Stimulated activated CD8-positive, alpha-beta memory T cell treated with anti-CD3 and anti-CD28 coated beads, Interleukin-15, amount 100 ng/mL, for 24 hours (primary cell): ENCODE measurements at regions not wholly inside any gene's neighbourhood (a gene's known extent, or its start where the extent isn't known, plus 50 kb on each side); places are given as distances from the start of the nearest gene placed in this dataset.
A peak's percentile ranks its signal among the peaks of the same experiment; 100 is the strongest.
"Not testable (repeated sequence)": the region's sequence is repeated elsewhere in the genome, so short reads cannot be mapped to it uniquely, and the experiment has no call there.

ENCODE experiments used
- DNase-seq: peaks from one replicate; pipeline ENCODE4 v3.0.0-alpha.2; 2020; ENCODE audit warnings: low read depth

DNA sequence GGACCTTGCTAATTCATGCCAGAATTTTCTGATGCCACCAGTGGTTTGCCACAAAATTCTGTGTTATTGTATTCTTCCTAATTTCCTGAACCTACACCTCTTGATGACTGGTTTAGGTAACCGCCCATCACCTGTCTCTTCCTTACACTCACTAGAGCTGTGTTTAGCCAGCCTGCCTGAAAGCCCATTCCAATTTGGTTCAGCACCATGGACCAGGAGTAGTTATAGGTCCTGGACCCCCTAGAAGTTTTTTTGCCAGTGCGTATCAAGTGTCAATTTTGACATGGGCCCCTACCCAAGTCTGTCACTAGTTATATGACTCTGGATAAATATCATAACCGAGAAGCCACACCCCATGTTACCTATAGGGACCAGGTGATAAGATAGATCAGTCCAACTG lies 94.0 kb upstream of the NAP1L1 start:
- no peak for DNase-seq

DNA sequence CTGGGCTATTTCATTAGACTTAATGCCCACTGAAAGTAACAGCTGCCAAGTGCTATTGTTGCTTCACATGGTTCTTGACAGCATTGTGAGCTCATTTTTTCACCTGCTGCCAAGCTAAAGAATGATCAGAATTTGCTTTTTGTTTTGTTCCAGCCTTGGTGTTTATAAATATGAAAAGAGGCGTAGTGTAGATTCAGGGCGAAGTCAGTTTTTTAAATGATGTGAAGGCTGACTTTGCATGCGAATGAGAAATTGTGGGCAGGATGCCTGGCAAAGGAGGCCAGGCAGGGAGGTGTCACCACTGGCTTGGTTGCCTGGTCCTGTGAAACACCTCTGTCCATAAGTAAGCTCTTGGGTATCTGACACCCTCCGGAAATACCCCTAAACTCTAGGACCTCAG lies 93.3 kb upstream of the NAP1L1 start:
- DNase-seq, result no peak

DNA sequence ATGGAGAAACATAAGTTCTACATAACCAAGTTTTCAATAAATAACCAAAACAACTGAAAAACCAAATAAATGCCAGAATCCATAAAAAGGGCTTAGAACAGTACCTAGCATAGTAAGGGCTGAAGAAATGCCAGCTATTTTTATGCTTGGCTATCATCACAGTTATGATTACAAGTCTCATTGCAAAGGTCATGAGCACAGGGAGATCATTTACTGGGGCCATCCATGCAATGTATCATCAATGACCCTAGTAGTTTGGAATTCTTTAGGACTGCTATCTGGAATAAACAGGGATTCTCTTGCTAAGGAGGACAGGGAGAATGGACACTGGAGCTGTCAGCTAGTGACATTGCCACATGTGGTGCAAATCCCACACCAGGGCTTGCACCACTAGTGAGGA lies 92.5 kb upstream of the NAP1L1 start:
- DNase-seq, result no peak

DNA sequence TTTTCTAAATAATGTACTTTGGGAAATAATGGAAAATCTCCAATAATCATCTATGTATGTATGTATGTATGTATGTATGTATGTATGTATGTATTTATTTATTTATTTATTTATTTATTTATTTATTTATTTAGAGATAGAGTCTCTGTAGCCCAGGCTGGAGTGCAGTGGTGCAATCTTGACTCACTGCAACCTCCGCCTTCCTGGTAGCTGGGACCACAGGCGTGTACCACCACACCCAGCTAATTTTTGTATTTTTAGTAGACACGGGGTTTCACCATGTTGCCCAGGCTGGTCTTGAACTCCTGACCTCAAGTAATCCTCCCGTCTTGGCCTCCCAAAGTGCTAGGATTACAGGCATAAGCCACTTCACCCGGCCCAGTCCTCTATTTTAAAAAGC lies 91.5 kb upstream of the NAP1L1 start:
- DNase-seq, result not testable (repeated sequence)

DNA sequence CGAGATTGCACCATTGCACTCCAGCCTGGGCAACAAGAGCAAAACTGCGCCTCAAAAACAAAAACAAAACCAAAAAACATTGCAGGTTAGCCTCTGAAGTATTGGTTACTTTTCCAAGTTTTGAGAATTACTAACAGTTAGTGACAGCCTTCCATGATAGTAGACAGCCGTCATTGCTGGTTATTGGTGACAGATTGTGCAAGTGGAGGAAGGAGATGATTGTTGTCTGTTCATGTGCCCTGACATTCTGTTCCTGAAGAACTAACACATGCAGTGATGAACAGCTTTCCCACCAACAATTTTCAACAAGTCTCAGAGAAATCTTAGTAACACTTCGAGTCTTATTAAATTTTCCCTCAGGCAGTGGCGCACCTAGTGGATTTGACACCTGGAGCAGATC lies 89.3 kb upstream of the NAP1L1 start:
- no peak for DNase-seq

DNA sequence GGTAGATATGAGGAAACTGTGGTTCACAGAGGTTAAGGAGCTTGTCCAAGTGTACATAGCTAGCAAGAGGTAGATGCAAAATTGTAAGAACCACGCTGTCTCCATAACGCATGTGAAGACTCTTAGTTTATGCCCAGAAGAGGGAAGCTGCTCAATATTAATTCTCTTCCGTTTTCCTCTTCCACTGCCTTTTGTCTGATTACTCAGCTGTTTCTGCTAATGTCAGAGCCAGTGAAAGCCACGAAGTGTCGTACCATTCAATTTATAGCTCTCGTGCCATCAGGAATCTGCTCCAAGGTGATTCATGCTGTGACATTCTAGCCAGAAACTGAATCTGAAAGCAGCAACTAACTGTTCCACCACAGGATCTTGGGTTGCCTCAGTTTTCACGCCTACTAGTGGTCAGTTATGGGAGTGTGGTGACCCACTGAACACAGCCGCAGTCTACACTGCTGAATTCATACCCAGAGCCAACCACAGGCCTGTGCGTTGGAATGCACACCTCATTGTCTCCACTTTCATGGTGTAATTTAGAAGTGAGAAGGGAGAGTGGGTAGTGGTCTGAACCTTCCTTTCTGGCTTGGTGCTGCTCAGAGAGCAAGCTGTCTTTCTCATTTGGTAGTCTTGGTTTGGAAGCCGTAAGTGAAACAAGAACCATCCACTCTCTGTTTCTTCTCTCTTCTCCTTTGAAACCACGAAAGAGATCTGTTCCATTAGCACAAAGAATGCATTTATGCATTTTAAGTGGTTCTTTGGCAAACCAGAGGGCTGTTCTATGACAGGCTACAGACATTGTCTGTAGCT lies 74.2 kb upstream of the NAP1L1 start:
- peak; percentile 44 for DNase-seq

DNA sequence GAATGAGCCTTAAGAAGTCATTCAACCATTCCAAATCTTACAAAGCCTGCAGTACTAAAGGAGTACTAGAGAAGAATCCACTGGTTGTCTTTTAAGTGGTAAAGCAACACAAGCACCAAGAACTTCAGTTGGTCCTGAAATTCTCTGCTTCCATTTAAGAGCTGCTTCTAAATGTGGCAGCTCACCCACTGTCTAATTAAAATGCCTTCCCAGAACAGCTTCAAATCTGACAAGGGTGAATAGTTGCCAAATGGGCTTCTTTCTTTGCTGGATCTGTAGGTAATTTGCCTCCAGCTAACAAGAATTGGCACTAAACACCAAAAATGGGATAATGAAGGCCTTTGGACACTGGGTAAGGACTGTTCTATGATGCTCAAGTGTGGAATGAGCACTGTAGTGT lies 72.2 kb upstream of the NAP1L1 start:
- no peak for DNase-seq

DNA sequence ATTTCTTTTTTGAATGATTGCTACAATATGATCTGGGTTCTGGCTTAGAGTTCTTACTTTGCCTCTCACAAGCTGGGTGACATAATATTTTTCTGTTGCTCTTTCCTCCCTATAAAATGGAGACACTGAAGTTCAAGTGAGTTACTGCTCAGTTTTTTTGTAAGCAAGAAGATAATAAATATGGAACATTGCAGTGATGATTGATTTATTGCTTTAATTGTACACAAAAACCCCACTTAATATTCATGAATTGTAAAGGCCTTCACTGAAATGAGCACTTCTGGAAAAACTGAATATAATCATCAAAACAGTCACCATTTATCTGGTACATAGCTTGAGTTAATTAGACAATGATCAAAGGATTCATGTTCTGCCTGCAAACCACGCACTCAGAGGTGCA lies 71.8 kb upstream of the NAP1L1 start:
- no peak for DNase-seq

DNA sequence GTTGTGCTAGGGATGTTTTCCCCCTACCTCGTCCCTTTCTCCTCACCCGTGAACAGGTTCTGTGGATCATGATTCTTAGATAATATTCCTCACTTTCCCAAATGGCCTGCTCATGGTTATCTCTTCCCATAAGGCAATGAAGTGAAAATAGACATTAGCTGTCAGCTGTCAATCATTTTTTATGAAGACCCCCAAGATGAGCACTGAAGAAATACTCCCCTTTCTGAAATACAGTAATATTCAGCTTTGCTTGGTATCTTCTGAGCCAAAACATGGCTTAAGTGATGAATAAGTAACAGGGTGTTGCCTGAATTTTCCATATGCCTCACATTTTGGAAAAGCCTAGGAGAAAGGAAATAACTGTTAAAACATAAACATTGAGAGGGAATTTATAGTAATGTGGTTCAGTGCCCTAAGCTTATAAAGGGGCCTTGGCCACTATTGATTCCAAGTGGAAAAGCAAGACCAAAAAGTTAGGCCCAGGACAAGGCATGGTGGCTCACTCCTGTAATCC lies 70.7 kb upstream of the NAP1L1 start:
- no peak for DNase-seq

DNA sequence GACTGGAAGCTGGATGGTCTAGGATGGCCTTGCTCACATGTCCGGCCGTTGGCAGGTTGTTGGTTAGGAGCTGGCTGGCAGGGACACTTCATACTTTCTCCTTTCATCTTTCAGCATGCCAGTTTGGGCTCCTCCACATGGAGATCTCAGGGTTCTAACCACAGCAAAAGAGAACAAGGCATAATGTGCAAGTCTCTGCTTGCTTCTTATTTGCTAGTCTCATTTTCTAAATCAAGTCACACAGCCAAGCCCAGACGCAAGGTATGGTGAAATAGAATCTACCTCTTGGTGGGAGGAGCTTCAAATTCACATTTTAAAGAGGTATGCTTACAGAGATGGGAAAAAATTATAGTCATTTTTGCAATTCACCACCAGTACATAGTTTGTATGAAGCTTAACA lies 69.1 kb upstream of the NAP1L1 start:
- DNase-seq, result no peak

DNA sequence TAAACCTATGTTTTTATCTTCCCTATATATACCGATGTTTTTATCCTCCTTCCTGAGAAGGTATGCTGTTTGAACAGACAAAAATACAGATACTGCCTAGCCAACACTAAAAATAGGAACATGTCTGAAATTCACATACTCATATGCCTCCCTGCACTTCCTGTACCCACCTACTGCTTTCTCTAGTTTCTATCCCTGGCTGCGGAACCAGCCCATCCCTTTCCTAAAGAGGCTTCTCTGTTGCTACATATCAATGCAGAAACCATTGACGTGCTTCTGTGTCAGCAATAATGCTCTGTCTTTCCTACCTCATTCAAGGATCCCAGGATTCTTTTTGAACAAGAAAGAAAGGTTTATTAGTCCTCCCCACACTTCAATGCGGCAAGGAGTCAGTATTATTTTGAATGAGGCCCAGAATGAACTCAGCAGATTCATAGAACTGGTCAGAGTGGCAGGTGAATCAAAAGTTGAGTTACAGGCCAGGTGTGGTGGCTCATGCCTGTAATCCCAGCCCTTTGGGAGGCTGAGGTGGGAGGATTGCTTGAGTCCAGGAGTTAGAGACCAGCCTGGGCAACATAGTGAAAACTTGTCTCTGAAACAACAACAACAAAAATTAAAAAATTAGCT lies 67.8 kb upstream of the NAP1L1 start:
- DNase-seq, result no peak

DNA sequence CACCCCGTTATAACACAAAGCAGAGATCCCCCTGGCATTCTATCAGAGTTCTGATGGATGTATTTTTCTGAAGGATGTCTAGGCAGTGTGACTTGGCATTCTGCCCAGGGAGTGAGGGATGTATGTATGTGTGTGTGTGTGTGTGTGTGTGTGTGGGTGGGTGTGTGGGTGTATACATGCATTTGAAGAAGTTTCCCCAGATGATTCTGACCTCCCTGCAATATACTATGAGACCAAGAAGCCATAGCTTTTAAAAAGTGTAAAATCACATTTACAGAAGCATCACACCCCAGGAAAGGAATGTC lies 59.7 kb upstream of the NAP1L1 start:
- no peak for DNase-seq

DNA sequence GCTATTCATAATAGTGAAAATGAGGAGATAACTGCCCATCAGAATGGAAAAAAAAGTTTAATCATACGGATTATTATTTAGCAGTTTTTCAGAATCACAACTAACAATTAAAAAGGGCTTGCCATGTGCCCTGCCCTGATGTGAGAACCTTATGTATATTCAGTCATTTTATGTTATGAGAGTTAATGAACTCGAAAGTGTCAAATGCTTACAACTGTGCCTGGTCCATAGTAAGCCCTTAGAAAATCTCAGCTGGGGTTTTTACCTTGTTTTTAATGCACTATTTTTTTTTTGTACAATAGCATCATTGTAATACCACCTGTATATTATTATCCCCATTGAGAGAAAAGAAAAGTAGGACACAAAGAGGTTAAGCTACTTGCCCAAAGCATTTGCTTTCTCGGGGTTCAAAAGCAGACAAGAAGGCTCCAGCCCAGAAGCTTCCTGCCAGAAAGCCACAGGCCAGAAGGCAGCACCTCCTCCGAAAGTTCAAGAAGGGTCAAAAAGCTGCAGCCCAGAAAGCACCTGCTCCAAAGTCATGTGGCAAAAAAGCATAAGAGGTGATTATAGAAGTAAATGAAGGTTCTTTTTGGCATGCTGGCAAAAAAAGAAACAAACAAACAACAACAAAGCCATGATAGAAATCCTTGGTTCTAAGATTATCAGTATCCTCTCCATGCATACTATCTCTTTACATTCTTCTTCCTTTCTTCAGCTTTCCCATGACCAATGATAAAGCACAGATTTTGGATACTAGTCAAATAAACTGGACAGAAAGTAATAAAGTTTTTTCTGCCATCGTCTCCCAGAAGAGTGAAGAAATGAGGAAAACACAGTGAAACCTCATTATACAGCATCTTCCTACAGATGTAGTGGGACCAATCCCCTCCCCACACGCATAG lies 59.1 kb upstream of the NAP1L1 start:
- no peak for DNase-seq

DNA sequence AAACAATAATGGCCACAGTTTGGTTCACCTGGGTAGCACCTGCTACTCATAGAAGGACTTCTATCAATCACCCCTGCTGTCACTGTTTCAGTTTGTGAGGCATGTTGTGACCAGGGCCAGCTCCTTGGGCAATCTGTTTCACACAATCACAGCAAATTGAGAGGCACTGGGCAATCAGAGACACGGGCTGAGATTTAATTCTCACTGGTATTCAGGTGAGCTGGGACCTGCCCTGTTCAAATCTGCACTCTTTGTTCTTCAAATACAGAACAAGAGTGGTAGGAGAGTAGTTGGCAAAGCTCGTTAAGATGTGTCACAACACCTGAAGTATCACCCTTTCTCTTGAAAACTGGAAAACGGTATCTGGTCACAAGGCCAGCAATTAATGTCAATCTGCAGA lies 57.8 kb upstream of the NAP1L1 start:
- no peak for DNase-seq

DNA sequence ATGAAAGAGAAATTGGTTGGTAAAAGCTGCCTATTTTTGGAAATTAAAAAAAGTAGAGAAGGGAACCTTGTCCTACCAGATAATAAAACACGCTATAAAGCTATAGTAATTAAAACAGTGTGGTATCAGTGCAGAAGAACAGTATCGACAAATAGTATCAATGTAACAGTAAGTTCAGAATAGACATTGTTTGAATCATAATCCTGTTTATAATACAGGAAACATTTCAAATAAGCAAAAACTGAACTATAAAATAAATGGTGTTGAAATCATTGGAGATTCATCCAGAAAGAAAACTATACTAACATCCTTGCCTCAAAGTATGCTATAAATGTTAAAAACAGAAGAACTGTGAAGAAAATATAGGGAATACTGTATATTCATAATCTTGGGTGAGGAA lies 54.2 kb upstream of the NAP1L1 start:
- DNase-seq, result no peak

DNA sequence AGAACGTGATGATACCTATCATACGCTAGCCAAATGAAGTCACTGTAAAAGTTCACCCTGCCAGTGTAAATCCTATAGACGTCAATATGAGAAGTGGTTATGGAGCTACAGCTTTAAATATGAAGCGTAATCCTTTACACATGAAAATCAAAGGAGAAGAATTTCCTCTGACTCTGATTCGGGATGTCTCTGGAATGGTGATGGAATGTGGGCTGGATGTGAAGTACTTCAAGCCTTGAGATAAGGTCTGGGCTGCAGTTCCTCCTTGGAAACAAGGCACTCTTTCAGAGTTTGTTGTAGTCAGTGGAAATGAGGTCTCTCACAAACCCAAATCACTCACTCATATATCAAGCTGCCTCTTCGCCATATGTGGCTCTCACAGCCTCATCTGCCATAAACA lies 53.1 kb upstream of the NAP1L1 start:
- no peak for DNase-seq

DNA sequence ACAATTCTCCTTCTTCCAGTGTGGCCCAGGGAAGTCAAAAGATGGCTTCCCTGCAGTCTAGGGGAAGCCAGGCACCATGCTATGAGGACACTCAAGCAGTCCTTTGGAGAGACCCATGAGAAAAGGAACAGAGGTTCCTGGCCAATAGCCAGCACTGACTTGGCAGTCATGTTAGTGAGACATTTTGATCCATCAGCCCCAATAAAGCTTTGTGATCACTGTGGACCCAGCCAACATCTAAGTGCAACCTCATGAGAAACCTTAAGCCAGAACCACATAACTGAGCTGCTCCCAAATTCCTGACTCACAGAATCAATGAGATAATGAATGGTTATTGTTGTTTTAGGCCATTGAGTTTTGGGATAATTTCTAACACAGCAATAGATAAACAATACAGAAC lies 51.0 kb upstream of the NAP1L1 start:
- no peak for DNase-seq
